Thyroid gland (tissue), 4 donors: ENCODE measurements at regions not wholly inside any gene's neighbourhood (a gene's known extent, or its start where the extent isn't known, plus 50 kb on each side); places are given as distances from the start of the nearest gene placed in this dataset.

Experiments used
- DNase-seq, 2 donors: peaks; one replicate each; pipeline ENCODE4 v3.0.0-alpha.2; 2019
- H3K27ac ChIP-seq, 3 donors: fragments of 200-600 bp; sonication (generic); 1 replicate in 2 of 3; 2 replicates in 1 of 3; pipeline ENCODE4 v1.5.1; 2016 to 2019; ENCODE audit warnings: mild to moderate bottlenecking in 1 of 3, moderate library complexity in 1 of 3
- H3K27me3 ChIP-seq: fragments of 200-600 bp; sonication (generic); one replicate; pipeline ENCODE4 v1.5.1; 2019
- H3K36me3 ChIP-seq, 2 donors: fragments of 200-600 bp; sonication (generic); one replicate each; pipeline ENCODE4 v1.5.1; 2016 to 2019
- H3K4me1 ChIP-seq, 2 donors: fragments of 200-600 bp; sonication (generic); one replicate each; pipeline ENCODE4 v1.5.1; 2017 to 2019
- H3K4me3 ChIP-seq, 3 donors: fragments of 200-600 bp; sonication (generic); replicated peaks in 1 of 3; 1 replicate in 2 of 3; 2 replicates in 1 of 3; pipeline ENCODE4 v1.5.1; 2016; ENCODE audit warnings: mild to moderate bottlenecking in 1 of 3
- H3K9me3 ChIP-seq: fragments of 200-600 bp; sonication (generic); one replicate; pipeline ENCODE4 v1.5.1; 2017
- POLR2A ChIP-seq, 2 donors: fragments of 450-650 bp; IDR thresholded peaks; one replicate each; pipeline ENCODE4 v1.6.1; 2017; ENCODE audit warnings: antibody characterized with exemption in 2 of 2, mild to moderate bottlenecking in 2 of 2, moderate library complexity in 1 of 2
- WGBS, 2 donors: methylation state at CpG; one replicate each; pipeline ENCODE4 v1.1.5; 2017; 5-methylcytosine and 5-hydroxymethylcytosine counted together
- intact Hi-C: fragments of 100-400 bp; cut with DNase I; formaldehyde crosslinking; loops from one replicate; pipeline ENCODE4 v1.15.1; 2023
- TF ChIP-seq, protein P1 (sequence below), 6 experiments: fragments of 200-600 bp in 3 of 6; fragments of 450-650 bp in 3 of 6; sonication (generic) in 3 of 6; IDR thresholded peaks; one replicate each; pipeline ENCODE4 v1.5.1; 2016 to 2019; ENCODE audit warnings: antibody characterized with exemption in 6 of 6, mild to moderate bottlenecking in 2 of 6, inconsistent platforms in 1 of 6, moderate library complexity in 1 of 6

DNA sequence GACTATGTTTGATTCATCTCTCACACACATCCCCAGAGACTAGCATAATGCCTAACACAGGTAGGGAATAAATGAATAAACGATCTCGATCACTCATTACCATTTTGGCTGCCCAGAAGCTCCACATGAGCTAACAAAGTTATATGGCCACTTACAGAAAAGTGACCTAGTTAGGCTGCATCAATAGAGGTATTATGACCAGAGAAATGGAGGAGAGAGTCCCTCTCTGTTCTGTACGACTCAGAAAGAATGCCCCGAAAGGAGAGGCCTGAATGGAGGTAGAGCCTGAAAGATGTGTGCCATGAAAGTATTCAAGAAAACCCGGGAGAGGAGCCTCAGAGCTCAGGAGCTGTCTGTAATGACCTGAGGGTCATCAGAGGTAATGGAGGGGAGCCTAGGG lies 208.2 kb upstream of the GRIK3 start:
- Histone ChIP-seq H3K9me3 (no peaks in the 10 kb centered on the region), H3K27me3 (no peaks in the 10 kb centered on the region), H3K4me3 (no peak overlapping the region), H3K36me3 (no peaks in the 10 kb centered on the region), H3K4me1 (no peaks in the 10 kb centered on the region), H3K27ac (no peak overlapping the region)
- intact Hi-C loops = no loop called here
- no peak for DNase-seq
- no peak for TF ChIP-seq POLR2A (IDR thresholded peaks at IDR 0.05)
- TF ChIP-seq, protein P1, sequence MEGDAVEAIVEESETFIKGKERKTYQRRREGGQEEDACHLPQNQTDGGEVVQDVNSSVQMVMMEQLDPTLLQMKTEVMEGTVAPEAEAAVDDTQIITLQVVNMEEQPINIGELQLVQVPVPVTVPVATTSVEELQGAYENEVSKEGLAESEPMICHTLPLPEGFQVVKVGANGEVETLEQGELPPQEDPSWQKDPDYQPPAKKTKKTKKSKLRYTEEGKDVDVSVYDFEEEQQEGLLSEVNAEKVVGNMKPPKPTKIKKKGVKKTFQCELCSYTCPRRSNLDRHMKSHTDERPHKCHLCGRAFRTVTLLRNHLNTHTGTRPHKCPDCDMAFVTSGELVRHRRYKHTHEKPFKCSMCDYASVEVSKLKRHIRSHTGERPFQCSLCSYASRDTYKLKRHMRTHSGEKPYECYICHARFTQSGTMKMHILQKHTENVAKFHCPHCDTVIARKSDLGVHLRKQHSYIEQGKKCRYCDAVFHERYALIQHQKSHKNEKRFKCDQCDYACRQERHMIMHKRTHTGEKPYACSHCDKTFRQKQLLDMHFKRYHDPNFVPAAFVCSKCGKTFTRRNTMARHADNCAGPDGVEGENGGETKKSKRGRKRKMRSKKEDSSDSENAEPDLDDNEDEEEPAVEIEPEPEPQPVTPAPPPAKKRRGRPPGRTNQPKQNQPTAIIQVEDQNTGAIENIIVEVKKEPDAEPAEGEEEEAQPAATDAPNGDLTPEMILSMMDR (IDR thresholded peaks at IDR 0.05) = no peak
- WGBS, 2 donors = 60 to 77% methylated on average over 5 of the region's 5 CpGs

DNA sequence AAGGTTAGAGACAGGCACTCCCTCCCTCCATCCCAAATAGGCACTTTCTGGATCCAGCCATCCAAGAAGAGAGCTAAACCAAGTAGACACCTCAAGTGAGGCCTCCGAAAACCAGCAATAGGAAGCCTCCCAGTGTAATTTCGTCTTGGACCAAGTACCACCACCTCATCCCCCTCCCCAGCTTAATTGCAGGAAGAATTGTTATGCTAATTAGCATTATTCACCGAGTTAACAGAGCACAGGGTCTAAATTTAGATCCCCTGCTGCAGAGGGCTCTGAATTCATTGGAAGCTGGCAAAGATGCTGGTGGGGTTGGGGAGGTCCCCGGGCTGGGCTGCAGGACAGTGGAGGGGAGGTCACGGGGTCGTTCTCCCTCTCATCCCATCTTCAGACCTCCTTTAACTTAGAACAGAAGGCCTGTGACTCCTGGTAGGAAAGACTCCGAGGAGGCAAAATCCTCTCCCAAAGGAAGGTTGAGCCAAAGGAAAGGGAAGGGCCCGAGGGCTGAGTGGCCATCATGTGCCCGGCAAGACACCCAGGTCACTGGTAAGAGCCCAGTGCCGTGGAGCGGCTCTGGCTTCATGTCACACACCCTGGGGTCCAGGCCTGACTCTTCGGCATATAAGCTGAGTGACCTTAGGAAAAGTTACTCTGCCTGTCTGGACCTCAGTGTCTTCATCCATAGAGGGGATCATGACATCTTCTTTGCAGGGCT lies 209.2 kb upstream of the GRIK3 start:
- H3K27me3 ChIP-seq = no peaks in the 10 kb centered on the region
- H3K9me3 ChIP-seq = no peaks in the 10 kb centered on the region
- H3K36me3 ChIP-seq = no peaks in the 10 kb centered on the region
- H3K4me1 ChIP-seq = no peaks in the 10 kb centered on the region
- intact Hi-C loops = no loop called here
- no peak overlapping the region for H3K27ac ChIP-seq
- no peak for DNase-seq
- TF ChIP-seq, protein P1 (IDR thresholded peaks at IDR 0.05) = no peak
- no peak for TF ChIP-seq POLR2A (IDR thresholded peaks at IDR 0.05)
- 52 to 63% methylated on average over 12 of the region's 12 CpGs for WGBS, 2 donors
- H3K4me3 ChIP-seq = no peak overlapping the region

DNA sequence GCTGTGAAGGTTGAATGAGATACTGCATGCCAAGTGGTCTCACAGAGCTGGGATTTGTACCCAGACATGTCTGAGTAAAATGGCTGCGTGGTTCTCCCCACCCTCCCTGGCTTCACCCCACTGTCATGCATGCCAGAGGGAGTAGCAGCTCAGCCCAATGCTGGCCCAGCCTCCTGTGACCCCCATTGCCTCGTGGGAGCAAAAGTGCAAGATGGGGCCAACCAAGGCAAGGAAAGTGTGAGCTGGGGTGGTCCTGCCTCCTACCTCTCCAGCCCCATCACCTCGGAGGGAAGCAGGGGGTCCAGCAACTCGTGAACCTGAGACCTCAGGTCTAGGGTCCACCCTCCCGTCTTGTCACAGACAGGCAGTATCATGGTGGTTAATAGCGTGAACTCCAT lies 209.8 kb upstream of the GRIK3 start:
- H3K27ac ChIP-seq = no peak overlapping the region
- no peaks in the 10 kb centered on the region for H3K4me1 ChIP-seq
- intact Hi-C loops = no loop called here
- H3K27me3 ChIP-seq = no peaks in the 10 kb centered on the region
- DNase-seq = no peak
- WGBS, 2 donors = 74 to 75% methylated on average over 4 of the region's 6 CpGs
- H3K4me3 ChIP-seq = no peak overlapping the region
- TF ChIP-seq POLR2A (IDR thresholded peaks at IDR 0.05) = no peak
- TF ChIP-seq, protein P1 (IDR thresholded peaks at IDR 0.05) = no peak
- no peaks in the 10 kb centered on the region for H3K36me3 ChIP-seq
- H3K9me3 ChIP-seq = no peaks in the 10 kb centered on the region

DNA sequence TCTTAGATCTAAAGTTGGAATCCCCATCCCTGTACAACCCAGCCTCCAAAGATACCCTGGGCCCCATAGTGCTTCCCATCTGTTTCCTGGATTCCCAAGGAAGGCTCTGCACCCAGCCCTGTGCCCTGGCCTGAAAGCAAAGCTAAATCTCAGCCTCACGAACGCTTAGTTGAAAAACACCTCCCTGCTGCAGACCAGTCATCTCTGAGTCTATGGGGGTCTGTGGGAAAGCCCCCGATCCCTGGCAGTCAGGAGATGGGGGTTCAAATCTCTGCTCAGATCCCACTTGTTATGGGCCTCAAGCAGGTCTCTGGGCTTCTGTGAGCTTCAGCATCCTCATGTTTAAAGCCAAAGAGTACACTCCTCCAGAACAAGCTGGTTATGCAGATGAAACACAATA lies 210.5 kb upstream of the GRIK3 start:
- H3K36me3 ChIP-seq = no peaks in the 10 kb centered on the region
- TF ChIP-seq, protein P1 (IDR thresholded peaks at IDR 0.05) = no peak
- TF ChIP-seq POLR2A (IDR thresholded peaks at IDR 0.05) = no peak
- 73 to 84% methylated on average over 3 of the region's 3 CpGs for WGBS, 2 donors
- H3K4me3 ChIP-seq = no peak overlapping the region
- DNase-seq = no peak
- no peaks in the 10 kb centered on the region for H3K9me3 ChIP-seq
- H3K4me1 ChIP-seq = no peaks in the 10 kb centered on the region
- intact Hi-C loops = no loop called here
- H3K27ac ChIP-seq = no peak overlapping the region
- H3K27me3 ChIP-seq = no peaks in the 10 kb centered on the region

DNA sequence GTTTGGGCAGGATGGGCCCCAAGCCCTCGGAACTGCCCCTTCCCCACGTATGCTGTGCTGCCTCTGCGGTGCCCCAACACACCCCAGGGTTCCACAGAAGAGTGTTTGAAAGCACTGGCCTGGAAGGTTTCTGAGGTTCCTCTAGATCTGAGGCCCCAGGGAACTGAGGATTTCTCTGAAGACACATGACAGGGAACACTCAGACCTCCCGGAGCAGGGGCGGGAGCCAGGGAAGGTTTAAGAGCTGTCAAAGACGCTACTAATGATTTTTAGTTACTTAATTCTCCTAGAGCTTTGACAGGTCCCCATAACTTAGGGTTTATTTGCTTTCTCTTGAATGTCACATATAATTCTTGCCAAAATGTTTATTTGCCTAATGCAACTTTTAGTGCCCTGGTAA lies 212.3 kb upstream of the GRIK3 start:
- H3K27ac ChIP-seq = no peak overlapping the region
- no peaks in the 10 kb centered on the region for H3K27me3 ChIP-seq
- intact Hi-C loops = no loop called here

More for the DNA sequence above, 212.3 kb upstream of the GRIK3 start:
- Histone ChIP-seq H3K4me3 (no peak overlapping the region), H3K4me1 (no peaks in the 10 kb centered on the region), H3K9me3 (no peaks in the 10 kb centered on the region), H3K36me3 (no peaks in the 10 kb centered on the region)
- TF ChIP-seq POLR2A (IDR thresholded peaks at IDR 0.05) = no peak
- TF ChIP-seq, protein P1 (IDR thresholded peaks at IDR 0.05) = no peak
- no peak for DNase-seq
- WGBS, 2 donors = 49 to 62% methylated on average over 6 of the region's 6 CpGs
